ENCODE measurements at regions not wholly inside any gene's neighbourhood (a gene's known extent, or its start where the extent isn't known, plus 50 kb on each side); places are given as distances from the start of the nearest gene placed in this dataset.

- no peak for DNase-seq (ENCODE audit: low read depth)
- TF ChIP-seq CTCF (conservative IDR thresholded peaks at IDR 0.05; ENCODE audit: low read length), result no peak
- H3K4me3 ChIP-seq (ENCODE audit: low read length), result no peak overlapping the region
These were observed 238.3 kb upstream of the RAB6C start for GRCh38 chr2:129741165-129741564.

GRCh38 chr2:129741623-129742022 lies 237.8 kb upstream of the RAB6C start:
- no peak overlapping the region for H3K4me3 ChIP-seq (ENCODE audit: low read length)
- no peak for TF ChIP-seq CTCF (conservative IDR thresholded peaks at IDR 0.05; ENCODE audit: low read length)
- DNase-seq (ENCODE audit: low read depth), result no peak

- DNase-seq (ENCODE audit: low read depth), result no peak
- H3K4me3 ChIP-seq (ENCODE audit: low read length), result no peak overlapping the region
- TF ChIP-seq CTCF (conservative IDR thresholded peaks at IDR 0.05; ENCODE audit: low read length), result no peak
These were observed 236.9 kb upstream of the RAB6C start for GRCh38 chr2:129742415-129743180.

GRCh38 chr2:129744141-129744540 lies 235.3 kb upstream of the RAB6C start:
- H3K4me3 ChIP-seq (ENCODE audit: low read length), result no peak overlapping the region
- DNase-seq (ENCODE audit: low read depth), result no peak
- TF ChIP-seq CTCF (conservative IDR thresholded peaks at IDR 0.05; ENCODE audit: low read length), result no peak

GRCh38 chr2:129744649-129745048 lies 234.8 kb upstream of the RAB6C start:
- DNase-seq (ENCODE audit: low read depth), result no peak
- TF ChIP-seq CTCF (conservative IDR thresholded peaks at IDR 0.05; ENCODE audit: low read length), result no peak
- H3K4me3 ChIP-seq (ENCODE audit: low read length), result no peak overlapping the region

- no peak for TF ChIP-seq CTCF (conservative IDR thresholded peaks at IDR 0.05; ENCODE audit: low read length)
- no peak for DNase-seq (ENCODE audit: low read depth)
These were observed 231.9 kb upstream of the RAB6C start for GRCh38 chr2:129747500-129748125.

GRCh38 chr2:129748250-129748649 lies 231.2 kb upstream of the RAB6C start:
- TF ChIP-seq CTCF (conservative IDR thresholded peaks at IDR 0.05; ENCODE audit: low read length), result no peak
- no peak overlapping the region for H3K4me3 ChIP-seq (ENCODE audit: low read length)
- no peak for DNase-seq (ENCODE audit: low read depth)

More at GRCh38 chr2:129747500-129748125, 231.9 kb upstream of the RAB6C start:
- H3K4me3 ChIP-seq (ENCODE audit: low read length), result no peak overlapping the region

All from AG10803 (cell line).